ENCODE measurements at regions not wholly inside any gene's neighbourhood (a gene's known extent, or its start where the extent isn't known, plus 50 kb on each side); places are given as distances from the start of the nearest gene placed in this dataset.

DNA sequence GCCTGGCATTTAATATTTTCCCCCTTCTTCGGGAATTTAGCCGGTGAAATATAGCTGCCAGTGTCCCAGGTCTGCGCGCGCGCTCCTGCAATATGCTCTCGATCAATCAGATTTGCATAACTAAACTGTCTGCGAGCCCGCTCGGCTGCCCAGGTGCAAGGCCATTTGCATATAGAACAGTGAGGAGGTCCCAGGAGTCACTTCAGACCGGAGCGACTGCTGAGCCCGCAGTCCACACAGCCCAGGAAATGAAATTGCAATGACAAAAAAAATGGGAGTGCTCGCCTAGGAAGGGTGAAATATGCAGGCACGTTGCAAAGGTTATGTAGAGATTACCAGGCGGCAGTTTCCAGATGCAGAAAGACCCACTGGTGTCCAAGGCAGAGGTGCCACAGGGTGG lies 228.5 kb downstream of the VRK1 start:
- DNase-seq (ENCODE audit: low read depth in 4 of 4, low spot score in 2 of 4), result no peak

- DNase-seq (ENCODE audit: low read depth in 4 of 4, low spot score in 2 of 4), result no peak
These were observed 230.2 kb downstream of the VRK1 start for GRCh38 chr14:97027256-97027999.

- no peak for DNase-seq (ENCODE audit: low read depth in 4 of 4, low spot score in 2 of 4)
These were observed 231.2 kb downstream of the VRK1 start for GRCh38 chr14:97028382-97028781.

- no peak for DNase-seq (ENCODE audit: low read depth in 4 of 4, low spot score in 2 of 4)
These were observed 232.6 kb downstream of the VRK1 start for GRCh38 chr14:97029800-97030199.

DNA sequence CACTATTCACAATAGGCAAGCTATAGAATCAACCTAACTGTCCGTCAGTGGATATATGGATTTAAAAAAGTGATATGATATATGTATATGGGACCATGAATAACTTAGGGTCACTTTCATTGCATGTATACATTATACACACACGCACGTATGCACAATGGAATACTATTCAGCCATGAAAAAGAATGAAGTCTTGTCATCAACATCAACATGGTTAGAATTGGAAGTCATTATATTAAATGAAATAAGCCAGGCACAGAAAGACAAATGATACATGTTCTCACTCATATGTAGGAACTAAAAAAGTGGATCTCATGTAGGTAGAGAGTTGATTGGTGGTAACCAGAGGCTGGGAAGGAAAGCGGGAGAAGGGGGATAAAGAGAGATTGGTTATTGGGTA lies 234.3 kb downstream of the VRK1 start:
- no peak for DNase-seq (ENCODE audit: low read depth in 4 of 4, low spot score in 2 of 4)

- DNase-seq (ENCODE audit: low read depth in 4 of 4, low spot score in 2 of 4), result no peak
These were observed 236.4 kb downstream of the VRK1 start for GRCh38 chr14:97033556-97034081.

DNA sequence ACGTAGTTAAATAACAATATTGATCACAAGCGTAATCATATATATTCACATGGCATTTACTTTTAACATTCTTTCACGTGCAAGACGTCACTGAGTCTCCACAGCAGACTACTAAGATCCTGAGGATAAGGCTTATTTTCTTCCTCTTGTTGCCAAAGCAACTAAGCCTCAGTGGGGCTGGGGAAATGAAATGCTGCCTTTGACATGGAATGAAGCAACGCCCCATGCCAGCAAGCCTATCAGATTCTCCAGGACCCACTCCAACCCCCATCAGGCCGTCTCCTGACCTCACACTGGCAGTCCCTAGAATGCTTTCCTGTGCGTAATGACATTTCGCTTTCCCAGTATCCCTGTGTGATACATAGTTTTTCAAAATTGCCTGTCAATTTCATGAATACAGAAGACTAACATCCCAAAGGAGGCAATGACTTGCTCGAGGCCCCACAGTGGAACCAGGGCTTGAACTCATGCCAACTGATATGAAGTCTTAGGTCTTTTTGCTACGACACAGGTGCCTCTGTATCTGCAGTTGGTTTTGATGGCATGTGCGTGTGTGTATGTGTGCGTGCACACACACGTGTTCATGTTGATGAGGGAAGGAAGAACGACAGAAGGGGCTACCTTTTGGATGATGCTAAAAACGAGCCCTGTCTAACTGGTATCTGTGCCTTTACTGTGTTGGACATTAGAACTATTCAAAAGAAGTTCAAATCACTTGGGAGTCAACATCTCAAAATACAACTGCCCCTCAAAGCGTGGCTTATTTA lies 239.1 kb downstream of the VRK1 start:
- DNase-seq (ENCODE audit: low read depth in 4 of 4, low spot score in 2 of 4), result no peak

DNA sequence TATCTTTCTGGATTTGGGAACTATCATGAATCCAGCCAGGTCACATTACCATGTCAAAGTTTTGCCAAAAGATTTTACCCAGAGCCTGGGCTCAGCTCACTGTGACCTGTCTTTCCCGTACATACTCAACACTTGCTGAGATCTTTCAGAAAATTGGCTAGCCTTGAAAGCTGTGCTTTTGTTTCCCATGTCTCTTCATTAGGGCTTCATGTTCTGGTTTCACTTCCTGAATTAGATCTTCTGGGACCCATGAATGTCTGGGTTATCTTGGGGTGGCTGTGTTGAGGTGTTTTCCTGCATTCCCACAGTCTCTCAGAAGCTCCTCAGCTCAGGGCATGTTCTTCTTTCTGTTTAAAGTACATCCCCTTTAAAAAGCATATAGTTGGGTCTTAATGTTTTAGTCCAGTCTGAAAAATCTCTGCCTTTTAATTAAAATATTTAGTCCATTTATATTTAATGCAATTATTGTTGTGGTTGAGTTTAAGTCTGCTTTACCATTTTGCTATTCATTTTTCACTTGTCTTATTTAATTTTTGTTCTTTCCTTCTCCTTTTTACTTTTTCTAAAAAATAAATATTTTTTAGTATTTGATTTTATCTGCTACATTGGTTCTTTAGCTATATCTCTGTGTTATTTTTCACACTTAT lies 242.7 kb downstream of the VRK1 start:
- no peak for DNase-seq (ENCODE audit: low read depth in 4 of 4, low spot score in 2 of 4)

DNA sequence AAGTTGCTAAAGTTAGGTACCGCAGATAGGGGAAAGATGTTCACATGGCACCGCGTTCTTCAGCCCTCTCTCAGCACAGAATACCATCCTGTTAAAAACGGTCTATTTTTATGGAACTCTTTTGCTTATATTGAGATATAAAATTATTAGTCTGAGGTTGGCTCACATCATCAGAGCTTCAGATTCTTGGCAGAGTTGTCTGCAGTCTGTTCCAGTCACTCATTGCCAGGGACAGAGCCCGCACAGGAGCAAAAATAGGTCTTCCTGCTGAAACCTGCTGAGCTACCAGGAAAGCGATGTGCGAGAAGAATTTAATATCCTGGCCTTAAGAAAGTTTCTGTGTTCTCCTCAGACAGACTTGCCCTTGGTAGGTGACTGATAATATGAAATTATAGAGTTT lies 249.8 kb downstream of the VRK1 start:
- no peak for DNase-seq (ENCODE audit: low read depth in 4 of 4, low spot score in 2 of 4)

DNA sequence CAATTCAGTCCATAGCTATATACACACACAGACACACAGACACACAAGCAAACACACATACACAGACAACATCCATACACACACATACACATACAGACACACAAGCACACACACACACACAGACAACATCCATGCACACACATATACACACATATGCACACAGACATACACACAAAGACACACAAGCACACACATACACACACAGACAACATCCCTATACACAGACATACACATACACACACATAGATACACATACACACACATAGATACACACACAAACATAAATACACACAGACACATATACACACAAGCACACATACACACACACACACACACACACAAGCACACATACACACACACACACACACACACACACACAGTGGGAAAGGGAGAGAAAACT lies 254.8 kb downstream of the VRK1 start:
- DNase-seq (ENCODE audit: low read depth in 4 of 4, low spot score in 2 of 4), result no peak

- DNase-seq (ENCODE audit: low read depth in 4 of 4, low spot score in 2 of 4), result no peak
These were observed 256.8 kb downstream of the VRK1 start for GRCh38 chr14:97053941-97054340.

GRCh38 chr14:97055355-97055754 lies 258.2 kb downstream of the VRK1 start:
- no peak for DNase-seq (ENCODE audit: low read depth in 4 of 4, low spot score in 2 of 4)

- DNase-seq (ENCODE audit: low read depth in 4 of 4, low spot score in 2 of 4), result no peak
These were observed 258.9 kb downstream of the VRK1 start for GRCh38 chr14:97056086-97056485.

GRCh38 chr14:97057238-97058073 lies 260.3 kb downstream of the VRK1 start:
- no peak for DNase-seq (ENCODE audit: low read depth in 4 of 4, low spot score in 2 of 4)

DNA sequence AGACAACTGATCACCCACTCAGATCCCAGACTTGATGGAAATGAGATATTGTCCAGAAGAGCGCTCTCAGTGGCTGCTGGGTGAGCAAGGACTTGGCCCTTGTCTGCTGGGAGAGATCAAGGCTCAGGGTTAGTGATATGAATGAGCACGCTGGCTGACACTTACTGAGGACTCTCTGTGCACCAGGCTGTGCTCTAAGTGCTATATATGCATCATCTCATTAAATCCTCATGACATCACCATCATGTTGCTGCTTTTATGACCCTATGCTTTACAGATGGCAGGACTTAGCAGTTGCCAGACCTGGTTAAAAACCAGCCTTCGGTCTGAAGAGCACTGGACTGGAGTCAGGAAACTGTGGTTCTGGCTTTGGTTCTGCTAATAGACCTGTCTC lies 260.9 kb downstream of the VRK1 start:
- no peak for DNase-seq (ENCODE audit: low read depth in 4 of 4, low spot score in 2 of 4)

GRCh38 chr14:97058589-97058988 lies 261.4 kb downstream of the VRK1 start:
- DNase-seq (ENCODE audit: low read depth in 4 of 4, low spot score in 2 of 4), result no peak

DNA sequence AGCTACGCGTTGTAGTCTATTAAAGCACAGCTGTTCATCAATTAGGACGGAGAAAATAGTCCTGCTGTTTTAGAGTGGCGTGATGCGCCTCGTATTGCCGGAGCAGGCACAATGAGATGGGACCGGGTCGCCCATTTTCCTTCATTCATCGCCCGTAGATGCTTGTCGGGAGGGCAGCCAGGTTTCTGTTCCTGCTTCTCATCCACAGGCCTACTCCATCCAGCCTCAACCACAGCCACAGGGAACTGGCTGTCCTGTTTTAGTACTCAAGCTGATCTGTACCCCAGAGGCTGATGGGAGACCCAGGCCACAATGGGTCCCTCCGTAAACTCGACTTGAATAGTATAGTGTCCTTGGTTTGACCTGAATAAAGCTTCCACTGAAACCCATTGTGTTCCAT lies 264.0 kb downstream of the VRK1 start:
- DNase-seq (ENCODE audit: low read depth in 4 of 4, low spot score in 2 of 4), result no peak

GRCh38 chr14:97061714-97062113 lies 264.5 kb downstream of the VRK1 start:
- no peak for DNase-seq (ENCODE audit: low read depth in 4 of 4, low spot score in 2 of 4)

DNA sequence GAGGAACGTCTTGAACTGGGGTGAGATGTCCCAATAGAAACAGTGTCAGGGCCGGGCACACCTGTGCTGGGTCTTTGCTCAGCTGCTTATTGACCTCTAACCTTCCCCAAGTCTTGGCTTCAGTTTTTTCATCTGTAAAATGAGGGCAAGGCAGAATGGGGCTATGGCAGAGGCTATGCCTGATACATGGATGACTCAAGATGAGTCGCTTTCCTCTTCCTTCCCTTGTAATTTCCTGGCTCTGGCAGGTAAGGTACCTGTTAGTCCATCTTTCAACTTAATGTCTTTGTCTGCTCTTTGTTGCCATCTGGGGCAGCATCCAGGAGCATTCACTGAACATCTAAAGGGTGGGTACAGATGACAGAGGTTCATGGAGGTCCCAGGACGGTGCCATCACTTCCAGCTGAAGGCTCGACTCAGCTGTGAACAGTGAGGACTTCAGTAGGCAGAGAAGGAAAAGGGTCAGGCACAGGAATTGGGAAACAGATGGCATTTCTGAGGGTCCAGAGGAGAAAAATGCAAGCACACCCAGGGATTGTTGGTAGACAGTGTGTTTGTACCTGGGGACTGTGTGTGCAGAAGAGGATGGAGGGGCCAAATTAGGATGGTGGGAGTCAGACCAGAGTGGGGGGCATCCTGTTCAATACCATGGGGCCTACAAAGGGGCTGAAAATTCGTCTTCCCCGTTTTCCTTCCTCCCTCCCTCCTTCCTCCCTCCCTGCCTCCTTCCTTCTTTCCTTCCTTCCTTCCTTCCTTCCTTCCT lies 268.3 kb downstream of the VRK1 start:
- no peak for DNase-seq (ENCODE audit: low read depth in 4 of 4, low spot score in 2 of 4)

Data from left renal cortex interstitium (tissue), 4 donors.